Fibroblast of upper back skin (primary cell): ENCODE measurements at regions not wholly inside any gene's neighbourhood (a gene's known extent, or its start where the extent isn't known, plus 50 kb on each side); places are given as distances from the start of the nearest gene placed in this dataset.
"Not testable (repeated sequence)": the region's sequence is repeated elsewhere in the genome, so short reads cannot be mapped to it uniquely, and the experiment has no call there.

ENCODE experiments used
- DNase-seq: peaks from one replicate; pipeline ENCODE4 v3.0.0-alpha.2; 2013

GRCh38 chr2:83516503-83516902, 942.6 kb downstream of the SUCLG1 start:
- DNase-seq: no peak

DNA sequence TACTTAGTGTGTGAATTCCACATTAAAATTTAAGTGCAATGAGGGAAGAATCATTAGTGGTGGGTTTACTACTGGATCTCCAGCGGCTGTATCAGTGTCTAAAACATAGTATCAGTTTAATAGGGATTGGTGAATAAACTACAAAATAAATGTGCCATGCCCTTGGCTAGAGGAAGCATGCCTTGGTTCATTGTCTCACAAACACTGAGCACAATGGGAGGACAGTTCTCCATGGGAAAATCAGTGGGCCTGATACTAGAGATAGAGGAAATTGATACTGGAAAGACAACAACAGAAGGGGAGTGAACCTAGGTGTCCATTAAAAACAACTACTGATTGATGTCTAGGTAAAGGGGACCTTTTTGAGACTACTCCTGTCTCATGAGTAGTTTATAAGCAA, 971.6 kb downstream of the SUCLG1 start:
- no peak for DNase-seq

DNA sequence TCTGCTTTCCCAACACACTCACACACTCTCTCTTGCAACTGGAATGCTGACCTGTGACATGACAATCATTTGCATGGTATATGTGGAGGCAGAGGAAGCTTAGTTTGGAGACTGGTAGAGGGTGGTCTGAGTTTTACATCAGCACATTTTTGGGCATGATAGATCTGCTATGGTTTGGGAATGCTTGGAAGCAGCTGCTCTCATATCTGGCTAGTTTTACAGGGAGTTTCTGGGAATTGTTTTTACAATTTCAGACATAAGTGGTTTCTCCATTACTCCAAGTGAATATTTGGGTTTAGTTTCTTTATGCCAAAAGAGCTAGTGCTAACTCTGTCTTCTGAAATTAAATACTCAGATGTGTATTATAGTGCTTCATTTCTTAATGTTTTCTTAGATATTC, 977.6 kb downstream of the SUCLG1 start:
- peak; percentile 3 for DNase-seq

DNA sequence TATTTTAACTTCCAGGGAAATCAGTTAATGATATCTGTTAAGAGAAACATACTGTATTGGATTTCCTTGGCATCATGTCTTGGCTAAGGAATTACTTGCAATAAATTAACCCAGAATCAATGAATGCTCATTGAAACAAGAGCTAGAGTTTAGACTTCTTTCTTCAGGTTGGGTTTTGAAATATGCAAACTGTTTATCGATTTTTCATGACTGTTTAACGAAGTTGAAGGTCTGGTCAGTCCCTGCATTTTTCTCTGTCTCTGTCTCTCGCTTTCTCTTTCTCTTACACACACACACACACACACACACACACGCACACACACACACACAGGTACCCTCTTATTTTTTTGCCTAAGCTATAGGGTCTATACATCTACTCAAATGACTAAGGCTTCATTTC, 981.0 kb downstream of the SUCLG1 start:
- no peak for DNase-seq

GRCh38 chr2:83475371-83475770, 983.7 kb downstream of the SUCLG1 start:
- no peak for DNase-seq

DNA sequence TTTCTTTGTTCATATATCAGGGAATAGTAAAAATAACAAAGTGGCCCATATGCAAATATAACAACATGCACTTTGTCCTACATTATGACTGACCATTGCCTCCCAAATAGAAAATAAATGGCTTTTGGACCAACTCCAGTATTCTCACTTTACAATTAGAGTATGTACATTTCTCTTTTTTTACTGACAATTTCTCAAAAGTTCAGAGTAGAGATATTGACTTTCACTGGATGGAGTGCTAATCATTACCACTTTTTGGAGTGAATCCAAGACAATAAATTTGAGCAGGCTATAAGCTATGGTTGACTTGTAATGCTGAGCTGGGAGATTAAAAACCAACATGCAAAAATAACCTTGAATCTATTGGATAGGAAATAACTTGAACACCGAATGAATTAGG, 987.4 kb downstream of the SUCLG1 start:
- no peak for DNase-seq

- DNase-seq: no peak
These were observed 988.2 kb downstream of the SUCLG1 start for GRCh38 chr2:83470928-83471327.

DNA sequence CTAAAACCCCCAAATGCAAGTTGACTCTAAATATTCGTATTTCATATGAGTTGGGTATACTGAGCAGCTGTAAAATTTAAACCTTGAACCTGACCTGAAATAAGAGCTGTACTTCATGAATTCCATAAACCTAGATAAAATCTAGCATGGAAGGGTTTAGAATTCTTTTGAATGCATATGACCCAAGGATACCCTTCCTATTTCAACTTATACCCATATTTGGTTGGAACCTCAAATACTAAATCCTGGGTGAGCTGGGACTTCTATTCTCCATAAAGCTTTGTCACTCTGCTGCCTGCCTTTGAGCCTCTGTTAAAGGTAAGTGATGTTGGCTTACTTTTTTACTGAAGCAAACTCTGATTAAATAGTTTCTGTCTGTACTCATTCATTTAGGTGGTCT, 994.6 kb downstream of the SUCLG1 start:
- no peak for DNase-seq

DNA sequence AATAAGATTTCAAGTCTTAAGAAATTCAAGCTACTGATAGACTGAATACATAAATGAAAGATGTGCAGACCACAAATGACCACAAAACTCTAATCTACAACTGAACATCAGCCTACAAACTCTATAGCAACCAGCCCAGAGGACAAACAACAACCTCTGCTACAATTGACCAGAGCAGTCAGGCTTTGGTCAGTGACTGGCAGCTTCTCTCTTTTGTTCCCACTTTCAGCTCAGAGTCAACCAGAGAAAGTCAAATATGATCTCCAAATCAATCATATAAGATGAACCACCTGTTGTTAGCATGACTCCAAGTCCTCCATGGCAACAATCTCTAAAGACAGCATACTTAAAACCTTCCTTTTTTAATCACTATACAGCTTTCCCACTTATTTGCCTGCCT, 996.2 kb downstream of the SUCLG1 start:
- no peak for DNase-seq

- no peak for DNase-seq
These were observed 997.9 kb downstream of the SUCLG1 start for GRCh38 chr2:83461135-83461534.

DNA sequence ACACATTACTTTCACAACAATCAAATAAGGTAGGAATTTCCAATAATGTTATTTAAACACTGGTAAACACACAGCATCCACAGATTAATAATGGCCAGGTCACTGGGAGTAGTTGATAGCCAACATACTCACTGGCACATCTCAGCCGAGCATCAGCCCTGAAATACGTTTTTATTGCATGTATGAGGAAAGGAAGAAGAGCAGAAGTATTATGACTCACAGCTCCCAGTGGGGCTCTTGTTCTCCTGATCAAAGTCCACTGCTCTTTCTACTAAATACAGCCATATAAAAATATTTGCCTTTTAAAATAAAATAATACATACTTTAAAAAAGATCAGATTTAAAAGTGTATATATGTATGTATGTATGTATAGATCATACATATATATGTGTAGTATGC, 999.6 kb downstream of the SUCLG1 start:
- peak; percentile 5 for DNase-seq

DNA sequence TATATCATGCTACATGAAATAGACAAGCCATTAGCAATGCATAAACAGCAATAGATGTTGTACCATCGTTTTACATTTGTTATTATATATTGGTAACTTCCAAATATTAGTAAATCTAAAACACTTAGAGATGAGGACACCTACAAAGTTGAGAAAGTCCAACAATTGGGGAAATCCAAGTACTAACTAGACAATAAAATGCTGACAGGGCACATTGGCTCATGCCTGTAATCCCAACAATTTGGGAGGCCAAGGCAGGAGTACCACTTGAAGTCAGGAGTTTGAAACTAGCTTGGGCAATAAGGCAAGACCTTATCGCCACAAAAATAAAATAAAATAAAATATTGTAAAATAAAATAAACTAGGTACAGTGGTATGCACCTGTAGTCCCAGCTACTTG, 1023.1 kb downstream of the SUCLG1 start:
- no peak for DNase-seq

DNA sequence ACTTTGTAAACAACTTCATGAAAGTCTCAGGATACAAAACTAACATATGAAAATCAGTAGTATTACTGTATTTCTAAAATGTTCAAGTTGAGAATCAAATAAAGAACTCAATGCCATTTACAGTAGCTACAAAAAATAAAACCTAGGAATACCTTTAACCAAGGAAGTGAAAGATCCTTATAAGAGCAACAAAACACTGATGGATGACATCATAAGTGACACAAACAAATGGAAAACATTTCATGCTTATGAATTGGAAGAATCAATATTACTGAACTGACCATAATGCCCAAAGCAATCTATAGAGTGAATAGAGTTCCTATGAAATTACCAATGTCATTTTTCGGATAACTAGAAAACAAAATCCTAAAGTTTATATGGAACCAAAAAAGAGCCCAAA, 1038.1 kb downstream of the SUCLG1 start:
- DNase-seq: no peak

- DNase-seq: no peak
These were observed 1064.8 kb downstream of the SUCLG1 start for GRCh38 chr2:83394134-83394904.

- no peak for DNase-seq
These were observed 1070.3 kb downstream of the SUCLG1 start for GRCh38 chr2:83388804-83389203.

DNA sequence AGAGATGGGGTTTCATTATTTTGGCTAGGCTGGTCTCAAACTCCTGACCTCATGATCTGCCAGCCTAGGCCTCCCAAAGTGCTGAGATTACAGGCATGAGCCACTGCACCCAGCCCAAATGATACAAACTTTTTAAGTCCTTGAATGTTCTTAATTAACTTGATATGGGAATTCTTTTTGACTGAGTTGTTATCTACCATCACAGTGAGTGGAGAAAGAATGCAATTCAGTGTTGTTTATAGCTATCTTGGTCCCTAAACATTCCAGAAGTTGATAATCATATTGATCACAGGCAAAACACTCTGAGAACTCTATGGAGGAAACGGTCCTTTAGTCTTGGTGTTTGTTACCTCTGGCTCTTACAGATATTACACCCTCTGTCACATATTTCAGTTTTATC, 1072.5 kb downstream of the SUCLG1 start:
- DNase-seq: peak; percentile 48

DNA sequence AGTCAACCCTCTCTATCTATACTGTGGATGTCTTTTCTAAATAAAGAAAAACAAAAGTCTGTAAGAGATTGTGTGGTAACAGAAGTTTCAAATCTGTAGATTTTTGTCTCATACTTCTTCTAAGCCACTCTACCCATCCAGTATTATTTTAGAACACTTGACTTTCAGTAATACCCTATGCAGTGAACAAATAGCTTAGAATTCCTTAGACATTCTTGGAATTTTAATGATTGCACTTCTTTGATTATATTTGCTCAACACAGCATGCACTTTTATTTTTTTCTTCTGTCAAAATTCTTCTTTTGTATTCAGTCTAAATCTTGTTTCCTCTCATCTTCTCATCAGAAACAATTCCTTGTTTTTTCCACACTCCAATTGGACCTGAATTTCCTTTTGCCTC, 1080.2 kb downstream of the SUCLG1 start:
- DNase-seq: no peak

- DNase-seq: no peak
These were observed 1082.3 kb downstream of the SUCLG1 start for GRCh38 chr2:83376731-83377130.

DNA sequence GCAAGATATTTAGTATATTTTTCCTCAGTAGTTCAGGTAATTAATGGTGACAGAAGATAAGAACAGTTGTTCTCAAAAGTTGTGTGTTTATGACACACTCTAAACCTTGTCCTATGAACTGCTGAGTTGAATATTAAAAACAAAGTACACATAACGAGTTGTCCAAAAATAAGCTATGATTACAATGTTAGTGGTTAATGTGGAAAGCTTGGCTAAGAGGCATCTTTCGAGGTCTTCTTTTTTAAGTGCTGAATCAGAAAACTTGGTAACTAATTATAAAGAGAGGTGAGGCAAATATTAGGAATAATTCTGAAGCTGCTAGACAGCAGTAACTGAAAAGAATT, 1088.7 kb downstream of the SUCLG1 start:
- no peak for DNase-seq

- DNase-seq: no peak
These were observed 1089.3 kb downstream of the SUCLG1 start for GRCh38 chr2:83369601-83370418.

DNA sequence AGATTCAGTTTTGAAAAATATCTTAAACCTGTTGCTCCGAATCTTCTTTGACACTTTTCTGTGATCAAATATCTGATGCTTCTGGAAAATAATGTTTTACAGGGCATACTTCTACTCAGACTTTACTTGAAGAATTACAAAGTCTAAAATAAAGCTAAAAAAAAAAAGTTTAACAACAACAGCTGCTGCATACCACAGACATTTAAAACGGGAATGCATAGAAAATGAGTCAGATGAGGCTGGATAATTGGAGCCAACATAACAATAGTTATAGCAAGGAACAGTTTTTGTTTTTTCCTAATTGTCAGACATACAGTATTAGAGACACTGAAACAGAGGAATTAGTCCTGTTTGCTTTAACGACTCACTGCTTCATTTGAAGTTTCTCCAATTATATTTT, 1090.2 kb downstream of the SUCLG1 start:
- peak; percentile 77 for DNase-seq

DNA sequence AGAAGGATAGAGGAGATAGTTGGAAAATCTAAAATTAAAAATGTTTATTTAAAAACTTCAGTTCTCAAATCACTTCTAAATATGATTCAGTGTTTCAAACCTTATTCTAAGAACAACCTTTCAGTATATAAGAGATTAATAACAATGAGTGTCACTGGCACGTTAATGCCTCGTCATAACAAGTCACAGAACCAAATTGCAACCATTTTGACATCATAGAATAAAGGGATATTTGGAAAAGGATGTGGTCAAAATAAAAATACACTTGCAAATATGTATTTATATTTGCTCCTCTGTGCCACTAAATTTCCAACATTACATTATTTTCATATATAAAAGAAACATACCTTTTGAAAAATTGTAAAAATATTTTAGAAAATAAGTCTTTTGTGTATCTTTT, 1090.6 kb downstream of the SUCLG1 start:
- no peak for DNase-seq

DNA sequence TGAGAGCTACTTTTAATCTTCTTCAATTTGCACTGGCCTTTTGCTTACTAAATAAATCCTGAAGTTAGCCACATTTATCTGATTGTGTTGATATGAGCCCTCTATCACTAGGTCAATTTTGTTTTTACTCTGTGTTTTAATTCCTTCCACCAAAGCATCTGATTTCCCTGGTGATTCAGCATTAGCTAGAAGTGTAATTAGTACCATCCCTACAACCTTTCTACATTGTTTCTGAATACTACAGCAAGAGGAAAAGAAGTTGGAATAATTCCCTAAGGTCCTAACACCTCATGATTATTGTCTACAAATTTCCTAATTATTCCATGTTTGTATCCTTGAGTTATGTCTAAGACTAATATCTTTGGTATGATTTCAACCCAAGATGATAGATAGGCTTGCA, 1093.6 kb downstream of the SUCLG1 start:
- DNase-seq: peak; percentile 36

DNA sequence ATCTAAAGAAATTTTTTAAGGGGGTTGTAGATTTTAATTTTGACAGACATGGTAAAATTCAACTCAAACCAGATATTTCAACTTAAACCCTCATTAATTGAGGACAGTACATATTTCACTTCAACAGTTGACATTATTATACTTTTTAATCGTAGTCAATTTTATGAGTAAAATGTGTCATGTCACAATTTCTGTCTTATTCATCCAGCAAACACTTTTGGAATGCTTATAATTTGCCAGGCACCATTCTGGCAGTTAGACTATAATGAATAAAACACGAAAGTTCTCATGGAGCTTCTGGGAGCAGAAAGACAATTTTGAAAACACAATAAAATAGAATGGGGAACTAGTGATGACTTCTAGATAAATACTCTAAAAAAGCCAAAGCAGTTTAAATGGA, 1094.8 kb downstream of the SUCLG1 start:
- DNase-seq: peak; percentile 84

- not testable (repeated sequence) for DNase-seq
These were observed 1095.9 kb downstream of the SUCLG1 start for GRCh38 chr2:83363138-83363537.
